LNCAP (cell line): ENCODE measurements at regions not wholly inside any gene's neighbourhood (a gene's known extent, or its start where the extent isn't known, plus 50 kb on each side); places are given as distances from the start of the nearest gene placed in this dataset.

Source experiments
- CTCF ChIP-seq: fragments of 450-650 bp; IDR thresholded peaks from 2 replicates; pipeline ENCODE4 v1.5.1; 2017; ENCODE audit warnings: mild to moderate bottlenecking

- no peak for TF ChIP-seq CTCF
Measured at GRCh38 chr20:11651647-11652046, 266.0 kb upstream of the BTBD3 start.

- no peak for TF ChIP-seq CTCF
Measured at GRCh38 chr20:11652128-11652527, 265.6 kb upstream of the BTBD3 start.

GRCh38 chr20:11654766-11655165 lies 262.9 kb upstream of the BTBD3 start:
- TF ChIP-seq CTCF, result no peak

GRCh38 chr20:11660673-11661072 lies 257.0 kb upstream of the BTBD3 start:
- no peak for TF ChIP-seq CTCF

- TF ChIP-seq CTCF, result no peak
Measured at GRCh38 chr20:11671015-11671511, 246.6 kb upstream of the BTBD3 start.

- TF ChIP-seq CTCF, result no peak
Measured at GRCh38 chr20:11672959-11673358, 244.7 kb upstream of the BTBD3 start.

- no peak for TF ChIP-seq CTCF
Measured at GRCh38 chr20:11675920-11676629, 241.6 kb upstream of the BTBD3 start.
